ENCODE measurements at regions not wholly inside any gene's neighbourhood (a gene's known extent, or its start where the extent isn't known, plus 50 kb on each side); places are given as distances from the start of the nearest gene placed in this dataset.
"Not testable (repeated sequence)": the region's sequence is repeated elsewhere in the genome, so short reads cannot be mapped to it uniquely, and the experiment has no call there.

DNA sequence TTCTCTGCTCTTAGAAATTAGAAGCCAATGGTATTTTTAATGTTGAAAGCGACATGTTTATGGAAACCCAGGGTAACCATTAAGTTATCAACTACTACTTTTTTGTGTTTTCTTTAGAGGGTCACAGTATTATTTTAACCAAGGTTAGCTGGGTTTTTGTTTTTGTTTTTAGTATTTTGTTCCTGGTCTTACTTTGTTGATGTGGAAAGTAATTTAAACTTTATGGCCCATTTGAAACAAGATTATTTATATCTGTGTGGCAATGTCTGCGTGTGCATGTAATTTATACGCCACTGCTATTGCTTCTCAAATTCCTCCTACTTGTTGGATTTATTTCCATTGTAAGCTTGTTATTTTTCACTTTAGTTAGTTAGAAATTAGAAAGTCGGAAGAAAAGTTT, 722.1 kb upstream of the NR2F2 start:
- no peak for DNase-seq (ENCODE audit: low read depth)

- peak; percentile 22 for DNase-seq (ENCODE audit: low read depth)
These were observed 721.4 kb upstream of the NR2F2 start for GRCh38 chr15:95609096-95609495.

DNA sequence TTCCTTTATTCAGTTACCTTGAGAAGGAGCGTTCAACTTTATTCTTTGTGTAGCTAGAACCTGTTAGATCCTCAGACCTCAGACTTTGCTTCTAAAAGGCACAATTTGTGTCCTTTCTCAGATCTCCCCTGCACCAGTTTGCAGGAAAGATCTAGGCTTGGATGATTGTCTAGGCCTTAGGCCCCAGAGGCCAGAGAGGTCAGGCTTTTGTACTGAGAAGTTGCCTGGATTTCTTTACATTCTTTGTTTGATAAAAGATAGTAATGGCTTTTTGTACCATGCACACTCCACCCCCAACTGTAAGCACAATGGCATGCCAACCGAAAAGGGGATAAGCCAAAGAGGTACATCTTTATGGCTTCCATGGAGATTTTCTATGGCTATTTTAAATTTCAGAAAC, 719.6 kb upstream of the NR2F2 start:
- DNase-seq (ENCODE audit: low read depth): no peak

GRCh38 chr15:95615436-95615835, 715.1 kb upstream of the NR2F2 start:
- no peak for DNase-seq (ENCODE audit: low read depth)

GRCh38 chr15:95616306-95616705, 714.2 kb upstream of the NR2F2 start:
- DNase-seq (ENCODE audit: low read depth): no peak

GRCh38 chr15:95620934-95621579, 709.4 kb upstream of the NR2F2 start:
- no peak for DNase-seq (ENCODE audit: low read depth)

GRCh38 chr15:95622843-95623242, 707.7 kb upstream of the NR2F2 start:
- DNase-seq (ENCODE audit: low read depth): no peak

DNA sequence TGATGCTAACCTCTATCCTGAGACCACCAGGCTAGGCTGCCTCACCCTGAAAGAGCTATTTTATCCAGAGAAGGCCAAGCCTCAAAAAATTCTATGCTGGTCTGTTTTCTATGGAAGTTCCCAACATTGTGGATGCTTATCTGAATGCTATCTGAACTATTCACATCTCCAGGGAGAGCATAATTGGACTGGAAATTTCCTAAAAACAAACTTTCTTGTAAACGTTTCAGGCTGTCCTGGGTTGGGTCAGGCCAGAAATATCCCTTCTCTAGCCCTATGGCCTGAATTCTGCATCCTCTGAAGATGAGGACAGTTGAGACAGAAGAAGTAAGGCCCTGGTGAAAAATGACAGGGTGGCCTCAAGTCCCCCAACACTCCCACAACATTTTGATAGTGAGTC, 706.4 kb upstream of the NR2F2 start:
- DNase-seq (ENCODE audit: low read depth): no peak

- DNase-seq (ENCODE audit: low read depth): no peak
These were observed 705.7 kb upstream of the NR2F2 start for GRCh38 chr15:95624616-95625361.

GRCh38 chr15:95626501-95627361, 703.8 kb upstream of the NR2F2 start:
- no peak for DNase-seq (ENCODE audit: low read depth)

GRCh38 chr15:95629503-95630168, 700.9 kb upstream of the NR2F2 start:
- DNase-seq (ENCODE audit: low read depth): no peak

DNA sequence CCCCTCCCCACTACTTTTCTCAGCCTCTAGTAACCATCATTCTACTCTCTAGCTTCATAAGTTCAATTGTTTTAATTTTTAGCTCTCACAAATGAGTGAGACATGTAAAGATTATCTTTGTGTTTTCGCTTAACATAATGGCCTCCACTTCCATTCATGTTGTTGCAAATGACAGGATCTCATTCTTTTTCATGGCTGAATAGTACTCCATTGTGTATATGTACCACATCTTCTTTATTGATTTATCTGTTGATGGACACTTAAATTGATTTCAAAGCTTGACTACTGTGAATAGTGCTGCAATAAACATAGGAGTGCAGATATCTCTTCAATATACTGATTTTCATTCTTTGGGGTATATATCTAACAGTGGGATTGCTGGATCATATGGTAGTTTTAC, 699.8 kb upstream of the NR2F2 start:
- DNase-seq (ENCODE audit: low read depth): no peak

DNA sequence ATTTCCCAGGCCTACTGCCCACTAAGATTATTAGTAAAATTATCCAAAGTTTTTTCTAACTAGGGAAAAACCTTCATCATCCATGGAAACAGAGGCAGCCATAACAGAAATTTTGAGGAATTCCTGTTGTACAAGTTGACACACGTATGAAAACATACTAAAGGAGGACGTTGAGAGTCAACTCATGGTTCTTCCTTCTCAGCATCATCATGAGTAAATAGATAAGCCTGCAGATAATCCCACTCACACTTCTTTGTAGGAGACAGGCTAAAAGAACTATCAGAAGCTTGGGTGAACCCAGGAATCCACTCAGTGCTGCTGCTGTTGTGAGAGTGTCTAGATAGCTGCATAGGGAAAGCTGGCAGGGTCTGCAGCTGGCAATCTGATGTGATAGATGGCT, 694.8 kb upstream of the NR2F2 start:
- DNase-seq (ENCODE audit: low read depth): no peak

GRCh38 chr15:95636107-95636506, 694.4 kb upstream of the NR2F2 start:
- no peak for DNase-seq (ENCODE audit: low read depth)

DNA sequence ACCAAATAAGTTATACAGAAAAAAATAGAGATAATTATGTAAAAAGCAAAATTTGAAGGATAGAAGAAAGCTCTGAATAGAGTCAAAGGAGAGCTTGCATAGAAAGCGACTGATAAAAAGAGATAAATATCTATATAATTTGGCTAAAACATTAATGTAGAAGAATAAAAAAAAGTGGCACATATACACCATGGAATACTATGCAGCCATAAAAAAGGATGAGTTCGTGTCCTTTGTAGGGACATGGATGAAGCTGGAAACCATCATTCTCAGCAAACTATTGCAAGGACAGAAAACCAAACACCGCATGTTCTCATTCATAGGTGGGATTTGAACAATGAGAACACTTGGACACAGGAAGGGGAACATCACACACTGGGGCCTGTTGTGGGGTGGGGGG, 693.3 kb upstream of the NR2F2 start:
- DNase-seq (ENCODE audit: low read depth): not testable (repeated sequence)

- no peak for DNase-seq (ENCODE audit: low read depth)
These were observed 691.3 kb upstream of the NR2F2 start for GRCh38 chr15:95639208-95639607.

DNA sequence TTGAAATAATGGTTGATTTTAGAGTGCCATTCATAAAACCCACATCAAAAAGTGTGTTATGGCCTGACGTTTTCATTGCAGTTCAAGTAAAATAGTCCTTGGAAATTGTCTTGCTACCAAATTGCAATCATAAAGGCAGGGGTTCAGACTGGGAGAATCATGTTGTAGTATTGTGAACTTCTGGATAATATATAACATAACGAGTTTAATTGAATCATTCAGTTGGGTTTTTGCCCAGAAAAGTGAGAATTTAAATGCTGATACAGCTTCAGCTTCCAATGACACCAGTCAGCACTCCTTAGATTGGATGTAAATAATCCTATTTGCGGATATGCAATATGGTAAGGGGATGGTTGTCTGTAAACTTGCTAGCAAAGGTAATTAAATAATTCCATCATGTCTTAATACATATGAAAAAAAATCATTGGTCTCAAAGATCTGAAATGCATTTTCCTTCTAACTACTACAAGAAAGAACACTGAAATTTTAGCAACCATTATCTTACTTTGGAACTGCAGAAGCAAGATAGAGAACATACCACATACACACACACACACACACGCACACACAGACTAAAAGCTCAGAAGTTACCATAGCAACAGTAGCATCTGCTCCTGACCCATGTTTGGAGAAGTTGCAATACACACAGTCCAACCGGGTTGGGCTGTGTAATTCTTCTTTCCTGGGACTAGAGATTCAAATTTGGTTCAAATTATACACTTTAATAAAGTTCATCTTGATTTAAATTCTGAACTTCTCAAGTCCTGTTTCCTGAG, 686.2 kb upstream of the NR2F2 start:
- no peak for DNase-seq (ENCODE audit: low read depth)

- DNase-seq (ENCODE audit: low read depth): no peak
These were observed 684.6 kb upstream of the NR2F2 start for GRCh38 chr15:95645791-95646338.

- DNase-seq (ENCODE audit: low read depth): no peak
These were observed 683.8 kb upstream of the NR2F2 start for GRCh38 chr15:95646484-95647273.

- DNase-seq (ENCODE audit: low read depth): no peak
These were observed 682.8 kb upstream of the NR2F2 start for GRCh38 chr15:95647531-95648277.
